ENCODE measurements at regions not wholly inside any gene's neighbourhood (a gene's known extent, or its start where the extent isn't known, plus 50 kb on each side); places are given as distances from the start of the nearest gene placed in this dataset.

DNA sequence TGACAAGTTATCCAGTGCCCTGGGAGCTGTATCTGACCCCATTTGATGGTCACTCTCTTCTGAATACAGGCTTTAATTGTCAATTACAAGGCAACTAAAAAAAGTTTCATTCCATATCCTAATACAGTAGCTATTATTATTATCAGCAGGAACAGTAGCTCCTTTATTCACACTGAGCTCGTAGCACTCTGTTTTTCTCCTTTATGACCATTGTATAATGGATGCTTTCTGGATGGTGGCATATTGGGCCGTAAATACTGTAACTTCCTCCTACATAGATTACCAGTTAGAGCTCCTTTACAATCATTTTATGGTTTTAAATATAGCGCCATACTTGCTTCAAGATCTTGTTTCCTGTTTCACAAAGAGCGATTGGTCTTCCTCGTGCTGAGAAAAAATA lies 1040.3 kb downstream of the TSN start:
- ChIA-PET POLR2A (no interaction called here), CTCF (interaction anchor here (0.6 kb wide), 1 partner anchor 1225 kb away, joined by 3 read pairs; no protein-coding TSS in a partner anchor)
- no peaks in the 10 kb centered on the region for H3K4me1 ChIP-seq (ENCODE audit: control insufficient read depth, insufficient read depth, low read length)
- H3K9me3 ChIP-seq (ENCODE audit: control insufficient read depth, insufficient read depth, low read depth, low read length), result no peaks in the 10 kb centered on the region
- no peak overlapping the region for H3K27ac ChIP-seq (ENCODE audit: extremely low read depth, low read depth, low read length)
- H3K4me3 ChIP-seq (ENCODE audit: low read depth, low read length), result no peak overlapping the region
- TF ChIP-seq ZNF341 (tag by site-specific recombination; IDR thresholded peaks at IDR 0.05; ENCODE audit: low read depth) (no peak), ZNF175 (tag by site-specific recombination; IDR thresholded peaks at IDR 0.05) (no peak), ZNF354C (tag by site-specific recombination; IDR thresholded peaks at IDR 0.05; ENCODE audit: borderline replicate concordance, low read depth) (no peak), ZNF555 (tag by site-specific recombination; conservative IDR thresholded peaks at IDR 0.05) (no peak), ZNF155 (tag by site-specific recombination; IDR thresholded peaks at IDR 0.05) (no peak), ZNF211 (tag by site-specific recombination; IDR thresholded peaks at IDR 0.05; ENCODE audit: low read depth) (no peak), ZNF776 (tag by site-specific recombination; IDR thresholded peaks at IDR 0.05; ENCODE audit: borderline replicate concordance) (no peak), ZNF626 (tag by site-specific recombination; IDR thresholded peaks at IDR 0.05) (no peak), ZNF311 (tag by site-specific recombination; IDR thresholded peaks at IDR 0.05; ENCODE audit: borderline replicate concordance) (no peak)
- TF ChIP-seq, protein P1, sequence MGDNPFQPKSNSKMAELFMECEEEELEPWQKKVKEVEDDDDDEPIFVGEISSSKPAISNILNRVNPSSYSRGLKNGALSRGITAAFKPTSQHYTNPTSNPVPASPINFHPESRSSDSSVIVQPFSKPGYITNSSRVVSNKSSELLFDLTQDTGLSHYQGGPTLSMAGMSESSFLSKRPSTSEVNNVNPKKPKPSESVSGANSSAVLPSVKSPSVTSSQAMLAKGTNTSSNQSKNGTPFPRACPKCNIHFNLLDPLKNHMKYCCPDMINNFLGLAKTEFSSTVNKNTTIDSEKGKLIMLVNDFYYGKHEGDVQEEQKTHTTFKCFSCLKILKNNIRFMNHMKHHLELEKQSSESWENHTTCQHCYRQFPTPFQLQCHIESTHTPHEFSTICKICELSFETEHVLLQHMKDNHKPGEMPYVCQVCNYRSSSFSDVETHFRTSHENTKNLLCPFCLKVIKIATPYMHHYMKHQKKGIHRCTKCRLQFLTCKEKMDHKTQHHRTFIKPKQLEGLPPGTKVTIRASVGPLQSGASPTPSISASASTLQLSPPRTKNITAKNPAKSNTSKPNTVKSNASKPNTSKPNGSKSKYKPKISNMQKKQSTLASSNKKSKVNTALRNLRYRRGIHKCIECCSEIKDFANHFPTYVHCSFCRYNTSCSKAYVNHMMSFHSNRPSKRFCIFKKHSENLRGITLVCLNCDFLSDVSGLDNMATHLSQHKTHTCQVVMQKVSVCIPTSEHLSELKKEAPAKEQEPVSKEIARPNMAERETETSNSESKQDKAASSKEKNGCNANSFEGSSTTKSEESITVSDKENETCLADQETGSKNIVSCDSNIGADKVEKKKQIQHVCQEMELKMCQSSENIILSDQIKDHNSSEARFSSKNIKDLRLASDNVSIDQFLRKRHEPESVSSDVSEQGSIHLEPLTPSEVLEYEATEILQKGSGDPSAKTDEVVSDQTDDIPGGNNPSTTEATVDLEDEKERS (tag by site-specific recombination; IDR thresholded peaks at IDR 0.05), result no peak
- TF ChIP-seq, protein P2, sequence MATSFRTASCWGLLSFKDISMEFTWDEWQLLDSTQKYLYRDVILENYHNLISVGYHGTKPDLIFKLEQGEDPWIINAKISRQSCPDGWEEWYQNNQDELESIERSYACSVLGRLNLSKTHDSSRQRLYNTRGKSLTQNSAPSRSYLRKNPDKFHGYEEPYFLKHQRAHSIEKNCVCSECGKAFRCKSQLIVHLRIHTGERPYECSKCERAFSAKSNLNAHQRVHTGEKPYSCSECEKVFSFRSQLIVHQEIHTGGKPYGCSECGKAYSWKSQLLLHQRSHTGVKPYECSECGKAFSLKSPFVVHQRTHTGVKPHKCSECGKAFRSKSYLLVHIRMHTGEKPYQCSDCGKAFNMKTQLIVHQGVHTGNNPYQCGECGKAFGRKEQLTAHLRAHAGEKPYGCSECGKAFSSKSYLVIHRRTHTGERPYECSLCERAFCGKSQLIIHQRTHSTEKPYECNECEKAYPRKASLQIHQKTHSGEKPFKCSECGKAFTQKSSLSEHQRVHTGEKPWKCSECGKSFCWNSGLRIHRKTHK (tag by site-specific recombination; IDR thresholded peaks at IDR 0.05), result no peak
- TF ChIP-seq, protein P3, sequence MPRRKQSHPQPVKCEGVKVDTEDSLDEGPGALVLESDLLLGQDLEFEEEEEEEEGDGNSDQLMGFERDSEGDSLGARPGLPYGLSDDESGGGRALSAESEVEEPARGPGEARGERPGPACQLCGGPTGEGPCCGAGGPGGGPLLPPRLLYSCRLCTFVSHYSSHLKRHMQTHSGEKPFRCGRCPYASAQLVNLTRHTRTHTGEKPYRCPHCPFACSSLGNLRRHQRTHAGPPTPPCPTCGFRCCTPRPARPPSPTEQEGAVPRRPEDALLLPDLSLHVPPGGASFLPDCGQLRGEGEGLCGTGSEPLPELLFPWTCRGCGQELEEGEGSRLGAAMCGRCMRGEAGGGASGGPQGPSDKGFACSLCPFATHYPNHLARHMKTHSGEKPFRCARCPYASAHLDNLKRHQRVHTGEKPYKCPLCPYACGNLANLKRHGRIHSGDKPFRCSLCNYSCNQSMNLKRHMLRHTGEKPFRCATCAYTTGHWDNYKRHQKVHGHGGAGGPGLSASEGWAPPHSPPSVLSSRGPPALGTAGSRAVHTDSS (tag by site-specific recombination; IDR thresholded peaks at IDR 0.05), result no peak
- no peaks in the 10 kb centered on the region for H3K36me3 ChIP-seq (ENCODE audit: control insufficient read depth in 2 of 2, insufficient read depth in 1 of 2, low read length in 2 of 2)

DNA sequence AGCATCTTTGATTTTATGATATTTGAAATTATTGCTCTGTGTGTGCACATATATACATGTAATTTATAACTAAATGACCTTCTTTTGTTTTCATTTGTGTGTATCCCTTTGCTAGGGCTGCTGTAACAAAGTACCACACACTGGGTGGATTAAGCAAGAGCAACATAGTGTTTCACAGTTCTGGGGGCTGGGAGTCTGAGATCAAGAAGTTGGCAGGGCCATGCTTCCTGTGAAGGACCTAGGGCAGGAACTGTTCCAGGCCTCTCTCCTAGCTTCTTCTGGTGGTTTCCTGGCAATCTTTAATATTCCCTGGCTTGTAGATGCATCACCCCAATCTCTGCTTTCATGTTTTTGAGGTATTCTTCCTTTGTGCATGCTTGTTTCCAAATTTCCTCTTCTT lies 1043.9 kb downstream of the TSN start:
- Histone ChIP-seq H3K27ac (ENCODE audit: extremely low read depth, low read depth, low read length) (no peak overlapping the region), H3K4me3 (ENCODE audit: low read depth, low read length) (no peak overlapping the region), H3K36me3 (ENCODE audit: control insufficient read depth in 2 of 2, insufficient read depth in 1 of 2, low read length in 2 of 2) (no peaks in the 10 kb centered on the region), H3K4me1 (ENCODE audit: control insufficient read depth, insufficient read depth, low read length) (no peaks in the 10 kb centered on the region), H3K9me3 (ENCODE audit: control insufficient read depth, insufficient read depth, low read depth, low read length) (no peaks in the 10 kb centered on the region)
- no peak for TF ChIP-seq ZNF610 (tag by site-specific recombination; IDR thresholded peaks at IDR 0.05; ENCODE audit: borderline replicate concordance)
- CTCF ChIA-PET, result no interaction called here
- POLR2A ChIA-PET, result no interaction called here

DNA sequence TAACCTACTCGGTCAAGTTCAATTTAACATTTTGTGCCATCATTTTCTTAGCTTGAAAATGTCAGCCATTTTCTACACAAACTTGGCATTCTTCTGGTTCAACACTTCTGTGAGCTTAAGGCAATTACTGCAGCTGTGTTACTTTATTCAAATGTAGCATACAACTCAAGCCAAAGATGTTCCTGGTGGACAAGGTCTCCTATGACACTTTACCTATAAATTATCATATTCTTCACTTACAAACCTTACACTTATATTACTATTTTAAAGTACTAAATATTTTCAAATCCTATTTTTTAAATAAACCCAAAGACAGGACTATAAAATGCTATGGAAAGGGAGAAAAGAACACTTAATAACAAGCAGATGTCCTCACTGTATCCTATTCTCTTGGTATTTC lies 1045.3 kb downstream of the TSN start:
- CTCF ChIA-PET, result no interaction called here
- H3K27ac ChIP-seq (ENCODE audit: extremely low read depth, low read depth, low read length), result no peak overlapping the region
- TF ChIP-seq, protein P2 (tag by site-specific recombination; IDR thresholded peaks at IDR 0.05), result no peak
- TF ChIP-seq ZNF121 (tag by site-specific recombination; IDR thresholded peaks at IDR 0.05) (no peak), GFI1B (tag by site-specific recombination; IDR thresholded peaks at IDR 0.05) (no peak), BCL11B (tag by site-specific recombination; IDR thresholded peaks at IDR 0.05; ENCODE audit: low read depth) (no peak), ZNF610 (tag by site-specific recombination; IDR thresholded peaks at IDR 0.05; ENCODE audit: borderline replicate concordance) (no peak), ZBTB8A (tag by site-specific recombination; IDR thresholded peaks at IDR 0.05) (no peak), ZNF138 (tag by site-specific recombination; IDR thresholded peaks at IDR 0.05; ENCODE audit: borderline replicate concordance) (no peak), ZNF624 (tag by site-specific recombination; IDR thresholded peaks at IDR 0.05) (no peak), ZNF223 (tag by site-specific recombination; IDR thresholded peaks at IDR 0.05) (no peak)
- TF ChIP-seq, protein P4, sequence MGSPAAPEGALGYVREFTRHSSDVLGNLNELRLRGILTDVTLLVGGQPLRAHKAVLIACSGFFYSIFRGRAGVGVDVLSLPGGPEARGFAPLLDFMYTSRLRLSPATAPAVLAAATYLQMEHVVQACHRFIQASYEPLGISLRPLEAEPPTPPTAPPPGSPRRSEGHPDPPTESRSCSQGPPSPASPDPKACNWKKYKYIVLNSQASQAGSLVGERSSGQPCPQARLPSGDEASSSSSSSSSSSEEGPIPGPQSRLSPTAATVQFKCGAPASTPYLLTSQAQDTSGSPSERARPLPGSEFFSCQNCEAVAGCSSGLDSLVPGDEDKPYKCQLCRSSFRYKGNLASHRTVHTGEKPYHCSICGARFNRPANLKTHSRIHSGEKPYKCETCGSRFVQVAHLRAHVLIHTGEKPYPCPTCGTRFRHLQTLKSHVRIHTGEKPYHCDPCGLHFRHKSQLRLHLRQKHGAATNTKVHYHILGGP (tag by site-specific recombination; IDR thresholded peaks at IDR 0.05), result no peak
- TF ChIP-seq, protein P5, sequence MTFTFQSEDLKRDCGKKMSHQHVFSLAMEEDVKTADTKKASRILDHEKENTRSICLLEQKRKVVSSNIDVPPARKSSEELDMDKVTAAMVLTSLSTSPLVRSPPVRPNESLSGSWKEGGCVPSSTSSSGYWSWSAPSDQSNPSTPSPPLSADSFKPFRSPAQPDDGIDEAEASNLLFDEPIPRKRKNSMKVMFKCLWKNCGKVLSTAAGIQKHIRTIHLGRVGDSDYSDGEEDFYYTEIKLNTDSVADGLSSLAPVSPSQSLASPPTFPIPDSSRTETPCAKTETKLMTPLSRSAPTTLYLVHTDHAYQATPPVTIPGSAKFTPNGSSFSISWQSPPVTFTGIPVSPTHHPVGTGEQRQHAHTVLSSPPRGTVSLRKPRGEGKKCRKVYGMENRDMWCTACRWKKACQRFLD (tag by site-specific recombination; IDR thresholded peaks at IDR 0.05), result no peak

More for the DNA sequence above, 1045.3 kb downstream of the TSN start:
- POLR2A ChIA-PET, result no interaction called here
- no peaks in the 10 kb centered on the region for H3K9me3 ChIP-seq (ENCODE audit: control insufficient read depth, insufficient read depth, low read depth, low read length)
- no peak overlapping the region for H3K4me3 ChIP-seq (ENCODE audit: low read depth, low read length)
- H3K36me3 ChIP-seq (ENCODE audit: control insufficient read depth in 2 of 2, insufficient read depth in 1 of 2, low read length in 2 of 2), result no peaks in the 10 kb centered on the region
- no peaks in the 10 kb centered on the region for H3K4me1 ChIP-seq (ENCODE audit: control insufficient read depth, insufficient read depth, low read length)
